Subcutaneous abdominal adipose tissue (tissue), 5 donors: ENCODE measurements at regions not wholly inside any gene's neighbourhood (a gene's known extent, or its start where the extent isn't known, plus 50 kb on each side); places are given as distances from the start of the nearest gene placed in this dataset.

Experiments used
- H3K27ac ChIP-seq: one replicate; pipeline ENCODE4 v1.7.0; 2013; ENCODE audit warnings: low read depth, mild to moderate bottlenecking, inconsistent platforms, low read length, moderate library complexity
- H3K27me3 ChIP-seq, 5 donors: one replicate each; pipeline ENCODE4 v1.7.0; 2013; ENCODE audit warnings: low read length in 5 of 5, inconsistent platforms in 1 of 5; ENCODE audit not compliant: control insufficient read depth in 5 of 5, insufficient read depth in 4 of 5
- H3K36me3 ChIP-seq, 5 donors: one replicate each; pipeline ENCODE4 v1.7.0; 2013; ENCODE audit warnings: low read length in 5 of 5; ENCODE audit not compliant: control insufficient read depth in 5 of 5, insufficient read depth in 5 of 5
- H3K4me1 ChIP-seq, 5 donors: one replicate each; pipeline ENCODE4 v1.7.0; 2013; ENCODE audit warnings: low read length in 5 of 5, mild to moderate bottlenecking in 3 of 5, moderate library complexity in 1 of 5; ENCODE audit not compliant: control insufficient read depth in 5 of 5, insufficient read depth in 5 of 5
- H3K4me3 ChIP-seq, 5 donors: one replicate each; pipeline ENCODE4 v1.7.0; 2013; ENCODE audit warnings: low read length in 5 of 5, low read depth in 1 of 5
- H3K9ac ChIP-seq, 5 donors: one replicate each; pipeline ENCODE4 v1.7.0; 2013; ENCODE audit warnings: low read length in 5 of 5, mild to moderate bottlenecking in 4 of 5, moderate library complexity in 3 of 5
- H3K9me3 ChIP-seq, 5 donors: one replicate each; pipeline ENCODE4 v1.7.0; 2013; ENCODE audit warnings: low read length in 5 of 5; ENCODE audit not compliant: control insufficient read depth in 5 of 5
- donor health status: healthy.
- donor health status: healthy.
- donor health status: healthy.
- donor health status: healthy.
- donor health status: healthy.

GRCh38 chr1:5643360-5644107 lies 348.7 kb downstream of the NPHP4 start:
- peaks cover 0 to 5% (median 2%) of the 10 kb centered on the region in 5 donors for H3K9me3 ChIP-seq
- H3K4me3 ChIP-seq = no peak overlapping the region
- H3K4me1 ChIP-seq = no peaks in the 10 kb centered on the region
- no peak overlapping the region for H3K9ac ChIP-seq
- no peak overlapping the region for H3K27ac ChIP-seq
- H3K36me3 ChIP-seq = no peaks in the 10 kb centered on the region
- peaks cover 3 to 17% (median 11%) of the 10 kb centered on the region in 5 donors for H3K27me3 ChIP-seq

DNA sequence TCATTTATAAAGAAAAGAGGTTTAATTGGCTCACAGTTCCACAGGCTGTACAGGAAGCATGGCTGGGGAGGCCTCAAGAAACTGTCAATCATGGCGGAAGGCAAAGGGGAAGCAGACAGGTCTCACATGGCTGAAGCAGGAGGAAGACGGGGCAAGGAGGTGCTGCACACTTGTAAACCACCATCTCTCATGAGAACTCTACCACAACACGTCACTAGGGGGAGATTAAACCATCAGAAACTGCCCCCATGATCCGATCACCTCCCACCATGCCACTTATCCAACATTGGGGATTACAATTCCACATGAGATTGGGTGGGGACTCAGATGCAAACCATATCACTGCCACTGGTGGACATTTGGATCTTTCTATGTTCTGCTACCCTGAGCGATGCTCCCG lies 351.4 kb downstream of the NPHP4 start:
- no peak overlapping the region for H3K27ac ChIP-seq
- H3K27me3 ChIP-seq = peaks cover 3 to 15% (median 8%) of the 10 kb centered on the region in 5 donors
- H3K9ac ChIP-seq = no peak overlapping the region
- no peak overlapping the region for H3K4me3 ChIP-seq
- no peaks in the 10 kb centered on the region for H3K4me1 ChIP-seq
- peaks cover 0 to 5% (median 0%) of the 10 kb centered on the region in 5 donors for H3K9me3 ChIP-seq
- no peaks in the 10 kb centered on the region for H3K36me3 ChIP-seq

GRCh38 chr1:5639106-5639722 lies 353.0 kb downstream of the NPHP4 start:
- no peak overlapping the region for H3K4me3 ChIP-seq
- no peaks in the 10 kb centered on the region for H3K36me3 ChIP-seq
- no peaks in the 10 kb centered on the region for H3K9me3 ChIP-seq
- no peaks in the 10 kb centered on the region for H3K4me1 ChIP-seq
- no peak overlapping the region for H3K9ac ChIP-seq
- H3K27me3 ChIP-seq = peaks cover 3 to 13% (median 8%) of the 10 kb centered on the region in 5 donors
- no peak overlapping the region for H3K27ac ChIP-seq

DNA sequence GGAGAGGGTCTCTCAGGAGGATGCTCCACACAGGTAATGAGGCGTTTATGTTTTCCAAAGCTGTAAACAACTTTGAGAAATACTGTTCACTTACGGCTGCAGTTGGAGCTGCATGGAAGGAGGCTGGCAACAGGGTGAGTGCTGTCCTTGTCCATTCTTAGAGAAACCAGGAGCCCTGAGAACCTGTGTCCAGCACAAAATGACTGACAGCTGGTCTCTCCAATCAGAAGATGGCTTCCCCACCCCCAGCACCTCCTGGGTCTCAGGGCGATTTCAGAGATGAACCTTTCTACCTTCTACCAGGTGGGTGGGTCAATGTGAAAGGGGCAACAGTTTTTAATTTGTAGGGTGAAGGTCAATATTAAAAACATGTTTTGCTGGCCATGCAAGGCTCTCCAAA lies 353.6 kb downstream of the NPHP4 start:
- Histone ChIP-seq H3K27ac (no peak overlapping the region), H3K9me3 (no peaks in the 10 kb centered on the region), H3K4me1 (no peaks in the 10 kb centered on the region), H3K27me3 (peaks cover 3 to 13% (median 8%) of the 10 kb centered on the region in 5 donors), H3K4me3 (no peak overlapping the region), H3K36me3 (no peaks in the 10 kb centered on the region), H3K9ac (no peak overlapping the region)

DNA sequence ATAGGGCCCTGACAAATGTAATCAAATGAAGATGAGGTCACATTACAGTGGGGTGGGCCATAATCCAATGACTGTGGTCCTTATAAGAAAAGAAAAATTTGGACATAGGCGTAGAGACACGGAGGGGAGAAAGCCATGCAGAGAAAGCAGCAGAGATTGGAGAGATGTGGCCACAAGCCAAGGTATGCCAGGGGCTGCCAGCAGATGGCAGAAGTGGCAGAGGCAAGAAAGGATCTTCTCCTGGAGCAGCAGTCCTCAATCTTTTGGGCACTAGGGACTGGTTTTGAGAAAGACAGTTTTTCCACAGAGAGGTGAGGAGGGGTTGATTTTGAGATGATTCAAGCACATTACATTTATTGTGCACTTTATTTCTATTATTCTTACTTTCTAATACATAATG lies 355.1 kb downstream of the NPHP4 start:
- no peak overlapping the region for H3K27ac ChIP-seq
- no peak overlapping the region for H3K9ac ChIP-seq
- H3K4me3 ChIP-seq = no peak overlapping the region
- no peaks in the 10 kb centered on the region for H3K9me3 ChIP-seq
- H3K4me1 ChIP-seq = no peaks in the 10 kb centered on the region
- no peaks in the 10 kb centered on the region for H3K36me3 ChIP-seq
- peaks cover 3 to 13% (median 8%) of the 10 kb centered on the region in 5 donors for H3K27me3 ChIP-seq

- H3K9ac ChIP-seq = no peak overlapping the region
- no peaks in the 10 kb centered on the region for H3K36me3 ChIP-seq
- no peak overlapping the region for H3K27ac ChIP-seq
- no peaks in the 10 kb centered on the region for H3K9me3 ChIP-seq
- no peaks in the 10 kb centered on the region for H3K4me1 ChIP-seq
- H3K4me3 ChIP-seq = no peak overlapping the region
- H3K27me3 ChIP-seq = peaks cover 2 to 8% (median 8%) of the 10 kb centered on the region in 5 donors
Measured at GRCh38 chr1:5634893-5635292, 357.3 kb downstream of the NPHP4 start.

DNA sequence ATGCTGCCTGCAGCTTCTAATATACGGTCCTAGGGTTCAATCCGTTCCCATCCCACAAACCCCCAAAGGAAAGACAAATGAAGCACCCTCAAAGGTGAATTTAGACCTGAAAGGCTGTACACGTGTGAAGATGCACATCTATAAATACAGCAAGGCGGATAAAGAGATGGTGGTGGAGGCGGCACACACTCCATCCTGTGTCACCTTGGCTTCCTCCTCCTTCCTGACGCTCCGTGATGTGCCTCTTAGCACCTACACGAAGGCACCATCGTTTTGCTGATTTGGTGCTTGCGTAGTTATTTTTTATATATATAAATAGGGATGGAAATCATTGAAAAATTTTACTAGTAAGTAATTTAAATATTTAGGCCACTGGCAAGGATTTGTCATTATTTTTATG lies 359.4 kb downstream of the NPHP4 start:
- H3K4me1 ChIP-seq = no peaks in the 10 kb centered on the region
- no peaks in the 10 kb centered on the region for H3K36me3 ChIP-seq
- no peak overlapping the region for H3K27ac ChIP-seq
- no peaks in the 10 kb centered on the region for H3K9me3 ChIP-seq
- peaks cover 2 to 8% (median 4%) of the 10 kb centered on the region in 5 donors for H3K27me3 ChIP-seq
- no peak overlapping the region for H3K4me3 ChIP-seq
- H3K9ac ChIP-seq = no peak overlapping the region

GRCh38 chr1:5632224-5632623 lies 360.0 kb downstream of the NPHP4 start:
- Histone ChIP-seq H3K36me3 (no peaks in the 10 kb centered on the region), H3K9me3 (no peaks in the 10 kb centered on the region), H3K4me3 (no peak overlapping the region), H3K4me1 (no peaks in the 10 kb centered on the region), H3K27ac (no peak overlapping the region), H3K9ac (no peak overlapping the region), H3K27me3 (peaks cover 2 to 8% (median 2%) of the 10 kb centered on the region in 5 donors)

GRCh38 chr1:5628416-5628815 lies 363.8 kb downstream of the NPHP4 start:
- Histone ChIP-seq H3K4me1 (peaks cover under 1 to 3% (median 2%) of the 10 kb centered on the region in 5 donors), H3K4me3 (no peak overlapping the region), H3K36me3 (no peaks in the 10 kb centered on the region), H3K27ac (no peak overlapping the region), H3K27me3 (peaks cover 0 to 2% (median 0%) of the 10 kb centered on the region in 5 donors), H3K9me3 (no peaks in the 10 kb centered on the region), H3K9ac (no peak overlapping the region)

- peaks cover 2 to 17% (median 14%) of the 10 kb centered on the region in 5 donors for H3K4me1 ChIP-seq
- H3K27ac ChIP-seq = no peak overlapping the region
- H3K27me3 ChIP-seq = peaks cover 0 to 16% (median 4%) of the 10 kb centered on the region in 5 donors
- no peaks in the 10 kb centered on the region for H3K9me3 ChIP-seq
- H3K4me3 ChIP-seq = no peak overlapping the region
- H3K9ac ChIP-seq = no peak overlapping the region
- no peaks in the 10 kb centered on the region for H3K36me3 ChIP-seq
Measured at GRCh38 chr1:5623399-5623798, 368.8 kb downstream of the NPHP4 start.
